Natural killer cell treated with Interleukin-12 subunit alpha and Interleukin-12 subunit beta and Interleukin-15 and Interleukin-18, amount 100 ng/mL, for 72 hours (primary cell): ENCODE measurements at regions not wholly inside any gene's neighbourhood (a gene's known extent, or its start where the extent isn't known, plus 50 kb on each side); places are given as distances from the start of the nearest gene placed in this dataset.

Source experiments
- ATAC-seq, 2 donors: fragments of 150-1000 bp; cut with Tn5 transposase in 1 of 2; sonication (Bioruptor Pico), chemical (Tn5 transposase) in 1 of 2; 2 replicates each; pipeline ENCODE4 v1.10.0; 2021
- DNase-seq: peaks from one replicate; pipeline ENCODE4 v3.0.0; 2022; ENCODE audit warnings: low spot score
- H3K27ac Mint-ChIP-seq, 2 donors: 1 replicate in 1 of 2; 2 replicates in 1 of 2; pipeline ENCODE4 v1.8.0; 2022; ENCODE audit warnings: mixed read lengths in 2 of 2, mild to moderate bottlenecking in 1 of 2, moderate library complexity in 1 of 2
- H3K27me3 Mint-ChIP-seq, 2 donors: 1 replicate in 1 of 2; 2 replicates in 1 of 2; pipeline ENCODE4 v1.8.0; 2022; ENCODE audit warnings: mixed read lengths in 2 of 2
- H3K36me3 Mint-ChIP-seq: one replicate; pipeline ENCODE4 v1.8.0; 2022; ENCODE audit warnings: mixed read lengths
- H3K4me1 Mint-ChIP-seq, 2 donors: 1 replicate in 1 of 2; 2 replicates in 1 of 2; pipeline ENCODE4 v1.8.0; 2022; ENCODE audit warnings: low read depth in 2 of 2, mixed read lengths in 2 of 2, mild to moderate bottlenecking in 1 of 2
- H3K4me3 Mint-ChIP-seq: one replicate; pipeline ENCODE4 v1.8.0; 2022; ENCODE audit warnings: mixed read lengths
- H3K9me3 Mint-ChIP-seq: 2 replicates; pipeline ENCODE4 v1.8.0; 2022; ENCODE audit warnings: mixed read lengths

- Mint-ChIP-seq H3K27ac (no peak overlapping the region), H3K9me3 (no peaks in the 10 kb centered on the region), H3K27me3 (peaks cover 7 to 12% of the 10 kb centered on the region in 2 donors), H3K36me3 (no peaks in the 10 kb centered on the region), H3K4me3 (no peak overlapping the region), H3K4me1 (no peaks in the 10 kb centered on the region)
- DNase-seq (no peak), ATAC-seq (no peak)
These were observed 603.4 kb upstream of the JAG1 start for GRCh38 chr20:11277170-11277569.

- Mint-ChIP-seq H3K36me3 (no peaks in the 10 kb centered on the region), H3K9me3 (no peaks in the 10 kb centered on the region), H3K4me3 (no peak overlapping the region), H3K4me1 (no peaks in the 10 kb centered on the region), H3K27me3 (peaks cover 7 to 12% of the 10 kb centered on the region in 2 donors), H3K27ac (no peak overlapping the region)
- ATAC-seq: no peak
- DNase-seq: no peak
These were observed 604.1 kb upstream of the JAG1 start for GRCh38 chr20:11277858-11278257.

GRCh38 chr20:11278461-11278860 is 604.7 kb upstream of the JAG1 start:
- Mint-ChIP-seq H3K27ac (no peak overlapping the region), H3K9me3 (no peaks in the 10 kb centered on the region)

GRCh38 chr20:11281240-11281639 is 607.4 kb upstream of the JAG1 start:
- H3K27ac Mint-ChIP-seq: no peak overlapping the region
- no peak overlapping the region for H3K4me3 Mint-ChIP-seq
- ATAC-seq (no peak), DNase-seq (no peak)
- H3K36me3 Mint-ChIP-seq: no peaks in the 10 kb centered on the region
- H3K27me3 Mint-ChIP-seq: peaks cover 7 to 9% of the 10 kb centered on the region in 2 donors
- no peaks in the 10 kb centered on the region for H3K4me1 Mint-ChIP-seq
- H3K9me3 Mint-ChIP-seq: no peaks in the 10 kb centered on the region

More at GRCh38 chr20:11278461-11278860, 604.7 kb upstream of the JAG1 start:
- no peaks in the 10 kb centered on the region for H3K36me3 Mint-ChIP-seq
- no peak for DNase-seq
- no peak overlapping the region for H3K4me3 Mint-ChIP-seq
- no peak for ATAC-seq
- H3K4me1 Mint-ChIP-seq: no peaks in the 10 kb centered on the region
- peaks cover 7 to 12% of the 10 kb centered on the region in 2 donors for H3K27me3 Mint-ChIP-seq

GRCh38 chr20:11281768-11282167 is 608.0 kb upstream of the JAG1 start:
- DNase-seq: no peak
- Mint-ChIP-seq H3K36me3 (no peaks in the 10 kb centered on the region), H3K27ac (no peak overlapping the region), H3K4me3 (no peak overlapping the region), H3K4me1 (no peaks in the 10 kb centered on the region), H3K27me3 (peaks cover 7 to 9% of the 10 kb centered on the region in 2 donors), H3K9me3 (no peaks in the 10 kb centered on the region)
- ATAC-seq: no peak

GRCh38 chr20:11287126-11287525 is 613.3 kb upstream of the JAG1 start:
- no peaks in the 10 kb centered on the region for H3K4me1 Mint-ChIP-seq
- peaks cover 4% of the 10 kb centered on the region for H3K9me3 Mint-ChIP-seq
- no peak overlapping the region for H3K4me3 Mint-ChIP-seq
- no peak overlapping the region for H3K27ac Mint-ChIP-seq
- ATAC-seq (no peak), DNase-seq (no peak)
- no peaks in the 10 kb centered on the region for H3K27me3 Mint-ChIP-seq
- H3K36me3 Mint-ChIP-seq: no peaks in the 10 kb centered on the region

- peaks cover 7% of the 10 kb centered on the region for H3K9me3 Mint-ChIP-seq
- ATAC-seq: no peak
- no peaks in the 10 kb centered on the region for H3K4me1 Mint-ChIP-seq
- DNase-seq: no peak
- H3K4me3 Mint-ChIP-seq: no peak overlapping the region
- H3K36me3 Mint-ChIP-seq: no peaks in the 10 kb centered on the region
- no peak overlapping the region for H3K27ac Mint-ChIP-seq
- no peaks in the 10 kb centered on the region for H3K27me3 Mint-ChIP-seq
These were observed 621.5 kb upstream of the BTBD3 start for GRCh38 chr20:11296221-11296620.

- H3K4me3 Mint-ChIP-seq: no peak overlapping the region
- no peak for ATAC-seq
- peaks cover 6% of the 10 kb centered on the region for H3K9me3 Mint-ChIP-seq
- no peak overlapping the region for H3K27ac Mint-ChIP-seq
- H3K36me3 Mint-ChIP-seq: no peaks in the 10 kb centered on the region
- H3K4me1 Mint-ChIP-seq: no peaks in the 10 kb centered on the region
- DNase-seq: no peak
- H3K27me3 Mint-ChIP-seq: no peaks in the 10 kb centered on the region
These were observed 620.7 kb upstream of the BTBD3 start for GRCh38 chr20:11296951-11297350.

- Mint-ChIP-seq H3K4me1 (no peaks in the 10 kb centered on the region), H3K9me3 (peaks cover 3% of the 10 kb centered on the region), H3K27ac (no peak overlapping the region), H3K27me3 (no peaks in the 10 kb centered on the region), H3K36me3 (no peaks in the 10 kb centered on the region), H3K4me3 (no peak overlapping the region)
- no peak for DNase-seq
- no peak for ATAC-seq
These were observed 616.0 kb upstream of the BTBD3 start for GRCh38 chr20:11301699-11302098.

GRCh38 chr20:11302436-11302835 is 615.3 kb upstream of the BTBD3 start:
- Mint-ChIP-seq H3K27ac (no peak overlapping the region), H3K4me3 (no peak overlapping the region), H3K36me3 (no peaks in the 10 kb centered on the region), H3K4me1 (no peaks in the 10 kb centered on the region), H3K9me3 (no peaks in the 10 kb centered on the region), H3K27me3 (no peaks in the 10 kb centered on the region)
- no peak for DNase-seq
- no peak for ATAC-seq

GRCh38 chr20:11304795-11305194 is 612.9 kb upstream of the BTBD3 start:
- Mint-ChIP-seq H3K9me3 (no peaks in the 10 kb centered on the region), H3K27ac (no peak overlapping the region), H3K27me3 (no peaks in the 10 kb centered on the region), H3K4me1 (no peaks in the 10 kb centered on the region), H3K36me3 (no peaks in the 10 kb centered on the region), H3K4me3 (no peak overlapping the region)
- DNase-seq: no peak
- ATAC-seq: no peak

- Mint-ChIP-seq H3K9me3 (no peaks in the 10 kb centered on the region), H3K36me3 (no peaks in the 10 kb centered on the region), H3K4me1 (no peaks in the 10 kb centered on the region), H3K27ac (no peak overlapping the region), H3K4me3 (no peak overlapping the region), H3K27me3 (no peaks in the 10 kb centered on the region)
- DNase-seq (no peak), ATAC-seq (no peak)
These were observed 612.3 kb upstream of the BTBD3 start for GRCh38 chr20:11305406-11305805.

GRCh38 chr20:11311659-11312224 is 606.0 kb upstream of the BTBD3 start:
- Mint-ChIP-seq H3K4me1 (no peaks in the 10 kb centered on the region), H3K27ac (no peak overlapping the region), H3K9me3 (peaks cover 7% of the 10 kb centered on the region), H3K36me3 (no peaks in the 10 kb centered on the region), H3K4me3 (no peak overlapping the region), H3K27me3 (no peaks in the 10 kb centered on the region)
- no peak for DNase-seq
- ATAC-seq: no peak

GRCh38 chr20:11315525-11315924 is 602.2 kb upstream of the BTBD3 start:
- Mint-ChIP-seq H3K36me3 (no peaks in the 10 kb centered on the region), H3K4me1 (no peaks in the 10 kb centered on the region), H3K4me3 (no peak overlapping the region), H3K27me3 (no peaks in the 10 kb centered on the region), H3K27ac (no peak overlapping the region), H3K9me3 (peaks cover 11% of the 10 kb centered on the region)
- DNase-seq: no peak
- no peak for ATAC-seq

GRCh38 chr20:11316244-11316643 is 601.4 kb upstream of the BTBD3 start:
- no peak for DNase-seq
- ATAC-seq: no peak
- H3K36me3 Mint-ChIP-seq: no peaks in the 10 kb centered on the region
- H3K9me3 Mint-ChIP-seq: peaks cover 8% of the 10 kb centered on the region
- no peaks in the 10 kb centered on the region for H3K27me3 Mint-ChIP-seq
- H3K27ac Mint-ChIP-seq: no peak overlapping the region
- H3K4me1 Mint-ChIP-seq: no peaks in the 10 kb centered on the region
- H3K4me3 Mint-ChIP-seq: no peak overlapping the region
